GM12892 (cell line): ENCODE measurements at regions not wholly inside any gene's neighbourhood (a gene's known extent, or its start where the extent isn't known, plus 50 kb on each side); places are given as distances from the start of the nearest gene placed in this dataset.

ENCODE experiments used
- DNase-seq: peaks from one replicate; pipeline ENCODE4 v3.0.0; 2011; ENCODE audit not compliant: insufficient read length
- FAIRE-seq: peaks from 2 replicates; lab custom pipeline; 2011; peaks lifted over from hg19 to GRCh38; lab: Jason Lieb, UNC
- POLR2A ChIP-seq: IDR thresholded peaks from 2 replicates; pipeline ENCODE4 v1.6.1; 2011; ENCODE audit warnings: low read depth, low read length, control low read depth
- POLR2AphosphoS5 ChIP-seq: IDR thresholded peaks from 2 replicates; pipeline ENCODE4 v1.6.1; 2011; ENCODE audit warnings: low read depth, low read length, control low read depth
- TAF1 ChIP-seq: IDR thresholded peaks from 2 replicates; pipeline ENCODE4 v1.6.1; 2011; ENCODE audit warnings: low read depth, mild to moderate bottlenecking, control low read depth, low read length, borderline replicate concordance

- no peak for TF ChIP-seq POLR2AphosphoS5
- no peak for TF ChIP-seq POLR2A
- TF ChIP-seq TAF1: no peak
- FAIRE-seq (no peak), DNase-seq (no peak)
These were observed 341.8 kb downstream of the TMEM182 start for GRCh38 chr2:103103678-103104077.

- FAIRE-seq (no peak), DNase-seq (no peak)
- no peak for TF ChIP-seq POLR2AphosphoS5
- TF ChIP-seq TAF1: no peak
- TF ChIP-seq POLR2A: no peak
These were observed 357.5 kb downstream of the TMEM182 start for GRCh38 chr2:103119352-103119751.

- no peak for FAIRE-seq
- DNase-seq: no peak
- TF ChIP-seq POLR2A (no peak), TAF1 (no peak), POLR2AphosphoS5 (no peak)
These were observed 359.3 kb downstream of the TMEM182 start for GRCh38 chr2:103121106-103121505.

GRCh38 chr2:103123516-103123915 is 361.7 kb downstream of the TMEM182 start:
- TF ChIP-seq POLR2AphosphoS5 (no peak), TAF1 (no peak), POLR2A (no peak)
- FAIRE-seq (no peak), DNase-seq (no peak)

- DNase-seq (no peak), FAIRE-seq (no peak)
- TF ChIP-seq TAF1 (no peak), POLR2A (no peak), POLR2AphosphoS5 (no peak)
These were observed 369.0 kb downstream of the TMEM182 start for GRCh38 chr2:103130857-103131256.

GRCh38 chr2:103132536-103133217 is 370.8 kb downstream of the TMEM182 start:
- DNase-seq (no peak), FAIRE-seq (no peak)
- TF ChIP-seq POLR2A (no peak), TAF1 (no peak)

GRCh38 chr2:103135679-103136078 is 373.8 kb downstream of the TMEM182 start:
- TF ChIP-seq TAF1 (no peak), POLR2AphosphoS5 (no peak), POLR2A (no peak)
- FAIRE-seq (no peak), DNase-seq (no peak)

GRCh38 chr2:103138123-103138901 is 376.5 kb downstream of the TMEM182 start:
- no peak for FAIRE-seq
- TF ChIP-seq POLR2AphosphoS5 (no peak), TAF1 (no peak), POLR2A (no peak)

GRCh38 chr2:103139628-103140268 is 377.9 kb downstream of the TMEM182 start:
- FAIRE-seq: no peak
- DNase-seq: no peak
- TF ChIP-seq POLR2A (no peak), POLR2AphosphoS5 (no peak), TAF1 (no peak)

More at GRCh38 chr2:103138123-103138901, 376.5 kb downstream of the TMEM182 start:
- DNase-seq: no peak

- DNase-seq (no peak), FAIRE-seq (no peak)
- TF ChIP-seq POLR2AphosphoS5: no peak
These were observed 383.0 kb downstream of the TMEM182 start for GRCh38 chr2:103144837-103145236.

GRCh38 chr2:103145739-103146138 is 383.9 kb downstream of the TMEM182 start:
- FAIRE-seq (no peak), DNase-seq (no peak)
- TF ChIP-seq POLR2AphosphoS5 (no peak), POLR2A (no peak), TAF1 (no peak)
